WI38 (cell line): ENCODE measurements at regions not wholly inside any gene's neighbourhood (a gene's known extent, or its start where the extent isn't known, plus 50 kb on each side); places are given as distances from the start of the nearest gene placed in this dataset.
"Not testable (repeated sequence)": the region's sequence is repeated elsewhere in the genome, so short reads cannot be mapped to it uniquely, and the experiment has no call there.

Source experiments
- H3K4me3 ChIP-seq: 2 replicates; pipeline ENCODE4 v1.5.1; 2011; ENCODE audit warnings: low read depth, mild to moderate bottlenecking, control low read depth, low read length
- CTCF ChIP-seq: IDR thresholded peaks from 2 replicates; pipeline ENCODE4 v1.5.1; 2012; ENCODE audit warnings: low read depth, mild to moderate bottlenecking, control low read depth, low read length

- no peak overlapping the region for H3K4me3 ChIP-seq
- TF ChIP-seq CTCF, result no peak
Observed at GRCh38 chr16:10280262-10281170, 98.3 kb upstream of the GRIN2A start.

DNA sequence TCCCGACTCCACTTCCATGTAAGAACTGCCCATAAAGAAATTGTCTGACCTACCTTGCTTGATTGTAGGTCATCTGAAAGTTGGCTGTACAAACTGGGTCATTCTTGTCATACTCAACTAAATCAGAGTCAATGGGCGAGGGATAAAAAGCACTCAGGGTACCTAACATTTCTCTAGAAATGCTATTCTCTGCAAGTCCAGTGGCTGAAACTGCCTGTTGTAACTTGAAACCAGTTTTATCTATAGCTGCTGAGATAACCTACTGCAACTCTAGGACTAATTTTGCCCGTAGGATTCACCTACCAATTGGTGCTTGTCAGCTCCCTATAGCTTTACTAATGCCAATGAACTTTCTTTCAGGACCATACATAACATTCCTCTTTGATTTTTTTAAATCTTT lies 100.1 kb upstream of the GRIN2A start:
- no peak overlapping the region for H3K4me3 ChIP-seq
- no peak for TF ChIP-seq CTCF

DNA sequence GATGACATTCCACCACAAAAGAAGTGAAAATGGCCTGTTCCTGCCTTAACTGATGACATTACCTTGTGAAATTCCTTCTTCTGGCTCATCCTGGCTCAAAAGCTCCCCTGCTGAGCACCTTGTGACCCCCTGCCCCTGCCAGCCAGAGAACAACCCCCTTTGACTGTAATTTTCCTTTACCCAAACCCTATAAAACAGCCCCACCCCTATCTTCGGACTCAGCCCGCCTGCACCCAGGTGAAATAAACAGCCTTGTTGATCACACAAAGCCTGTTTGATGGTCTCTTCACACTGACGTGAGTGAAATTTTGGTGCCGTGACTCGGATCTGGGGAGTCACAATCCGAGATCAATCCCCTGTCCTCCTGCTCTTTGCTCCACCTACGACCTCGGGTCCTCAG lies 101.0 kb upstream of the GRIN2A start:
- H3K4me3 ChIP-seq, result not testable (repeated sequence)

GRCh38 chr16:10290467-10291105 lies 95.3 kb upstream of the ATF7IP2 start:
- not testable (repeated sequence) for H3K4me3 ChIP-seq

DNA sequence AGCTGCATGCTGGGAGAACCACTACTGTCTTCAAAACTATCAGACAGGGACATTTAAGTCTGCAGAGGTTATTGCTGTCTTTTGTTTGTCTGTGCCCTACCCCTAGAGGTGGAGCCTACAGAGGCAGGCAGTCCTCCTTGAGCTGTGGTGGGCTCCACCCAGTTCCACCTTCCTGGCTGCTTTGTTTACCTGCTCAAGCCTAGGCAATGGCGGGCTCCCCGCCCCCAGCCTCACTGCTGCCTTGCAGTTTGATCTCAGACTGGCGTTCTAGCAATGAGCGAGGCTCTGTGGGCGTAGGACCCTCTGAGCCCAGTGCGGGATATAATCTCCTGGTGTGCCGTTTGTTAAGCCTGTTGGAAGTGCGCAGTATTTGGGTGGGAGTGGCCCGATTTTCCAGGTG lies 93.7 kb upstream of the ATF7IP2 start:
- not testable (repeated sequence) for H3K4me3 ChIP-seq

- H3K4me3 ChIP-seq, result not testable (repeated sequence)
Observed at GRCh38 chr16:10292976-10293375, 92.9 kb upstream of the ATF7IP2 start.

DNA sequence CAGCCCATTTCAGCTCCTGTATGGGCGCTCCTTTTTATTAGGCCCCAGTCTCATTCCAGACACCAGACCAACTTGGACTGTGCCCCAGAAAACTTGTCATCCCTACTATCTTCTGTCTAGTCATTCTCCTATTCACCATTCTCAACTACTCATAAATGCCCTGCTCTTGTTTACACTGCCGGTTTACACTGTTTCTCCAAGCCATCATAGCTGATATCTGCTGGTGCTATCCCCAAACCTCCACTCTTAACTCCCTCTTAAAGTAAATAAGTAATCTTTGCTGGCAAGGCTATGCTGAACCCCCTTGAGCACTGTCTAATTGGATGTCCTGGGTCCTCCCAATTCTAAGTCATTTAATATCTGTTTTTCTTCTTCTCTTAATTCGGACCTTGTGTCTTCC lies 91.7 kb upstream of the ATF7IP2 start:
- not testable (repeated sequence) for H3K4me3 ChIP-seq

- no peak for TF ChIP-seq CTCF
- no peak overlapping the region for H3K4me3 ChIP-seq
Observed at GRCh38 chr16:10296956-10297340, 88.9 kb upstream of the ATF7IP2 start.

GRCh38 chr16:10297341-10298006 lies 88.4 kb upstream of the ATF7IP2 start:
- H3K4me3 ChIP-seq, result no peak overlapping the region
- no peak for TF ChIP-seq CTCF

DNA sequence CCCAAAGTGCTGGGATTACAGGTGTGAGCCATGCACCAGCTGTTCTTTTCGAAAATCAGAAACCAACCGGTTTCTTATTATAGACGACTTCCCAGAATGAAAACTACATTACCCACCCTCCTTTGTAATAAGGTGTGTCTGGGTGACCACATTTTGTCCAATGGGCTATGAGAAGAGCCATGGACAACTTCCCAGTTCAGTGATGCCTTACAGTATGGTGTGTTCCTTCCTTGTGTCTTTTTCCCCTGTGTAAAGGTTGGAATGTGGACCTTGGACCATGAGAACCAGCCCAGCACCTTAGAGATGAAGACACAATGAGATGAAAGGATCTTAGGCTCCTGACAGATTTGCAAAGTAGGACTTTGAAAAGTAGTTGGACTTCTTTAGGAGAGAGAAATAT lies 85.0 kb upstream of the ATF7IP2 start:
- no peak for TF ChIP-seq CTCF
- no peak overlapping the region for H3K4me3 ChIP-seq

DNA sequence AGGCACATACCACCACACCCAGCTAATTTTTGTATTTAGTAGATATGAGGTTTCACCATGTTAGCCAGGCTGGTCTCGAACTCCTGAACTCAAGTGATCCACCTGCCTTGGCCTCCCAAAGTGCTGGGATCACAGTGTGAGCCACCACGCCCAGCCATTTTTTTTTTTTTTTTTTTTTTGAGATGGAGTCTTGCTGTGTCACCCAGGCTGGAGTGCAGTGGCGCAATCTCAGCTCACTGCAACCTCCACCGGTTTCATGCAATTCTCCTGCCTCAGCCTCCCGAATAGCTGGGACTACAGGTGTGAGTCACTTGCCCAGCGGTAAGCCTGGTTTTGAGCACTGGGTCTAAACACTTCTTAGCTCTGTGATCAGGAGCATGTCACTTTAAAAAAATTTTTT lies 84.3 kb upstream of the ATF7IP2 start:
- not testable (repeated sequence) for H3K4me3 ChIP-seq
